Endothelial cell of umbilical vein (primary cell): ENCODE measurements at regions not wholly inside any gene's neighbourhood (a gene's known extent, or its start where the extent isn't known, plus 50 kb on each side); places are given as distances from the start of the nearest gene placed in this dataset.
"Not testable (repeated sequence)": the region's sequence is repeated elsewhere in the genome, so short reads cannot be mapped to it uniquely, and the experiment has no call there.

Source experiments
- BruUV-seq: library from RNA; stranded (reverse); fragments of 400-500 nt; replicated peaks from 2 replicates; lab custom pipeline; 2021; lab: Mats Ljungman, UMichigan
- CTCF ChIA-PET: fragments of 300-600, 350-600 bp; sonication (Branson Sonifier 250); formaldehyde crosslinking; loops from one replicate; lab custom pipeline; 2021; ENCODE audit warnings: antibody characterized with exemption, inconsistent platforms; lab: Charles Lee
- POLR2A ChIA-PET: fragments of 300-600, 350-600 bp; sonication (Branson Sonifier 250); formaldehyde crosslinking; loops from one replicate; lab custom pipeline; 2021; ENCODE audit warnings: antibody characterized with exemption, inconsistent platforms; lab: Charles Lee
- DNase-seq: peaks from one replicate; pipeline ENCODE4 v3.0.0-alpha.2; 2011; ENCODE audit warnings: low read depth, low spot score
- FAIRE-seq: peaks from 2 replicates; lab custom pipeline; 2011; peaks lifted over from hg19 to GRCh38; lab: Jason Lieb, UNC
- H2AFZ ChIP-seq: 2 replicates; pipeline ENCODE4 v1.6.0; 2012; ENCODE audit warnings: low read depth, low read length, control low read depth, inconsistent platforms
- H3K27ac ChIP-seq: 2 replicates; pipeline ENCODE4 v1.5.1; 2011; ENCODE audit warnings: low read depth, mild to moderate bottlenecking, control low read depth, low read length, moderate library complexity; ENCODE audit not compliant: insufficient read depth
- H3K27me3 ChIP-seq, 2 experiments: 2 replicates each; pipeline versions ENCODE4 v1.6.0 to v1.6.1; 2011; ENCODE audit warnings: low read length in 2 of 2, mixed read lengths in 1 of 2; ENCODE audit not compliant: control insufficient read depth in 2 of 2, insufficient read depth in 2 of 2
- H3K36me3 ChIP-seq, 2 experiments: 2 replicates in 1 of 2; 3 replicates in 1 of 2; pipeline ENCODE4 v1.5.1; 2011; ENCODE audit warnings: low read length in 2 of 2, mild to moderate bottlenecking in 1 of 2, moderate library complexity in 1 of 2; ENCODE audit not compliant: control insufficient read depth in 2 of 2, insufficient read depth in 2 of 2; ENCODE audit errors: extremely low read depth in 1 of 2
- H3K4me1 ChIP-seq: 3 replicates; pipeline ENCODE4 v1.5.1; 2011; ENCODE audit warnings: mild to moderate bottlenecking, low read length; ENCODE audit not compliant: control insufficient read depth, insufficient read depth; ENCODE audit errors: extremely low read depth
- H3K4me2 ChIP-seq: 2 replicates; pipeline ENCODE4 v1.6.1; 2011; ENCODE audit warnings: low read length, control low read depth, mixed read lengths; ENCODE audit not compliant: insufficient read depth
- H3K4me3 ChIP-seq, 3 experiments: fragments of 200-600 bp in 1 of 3; sonication (generic), shearing (Covaris generic) in 1 of 3; replicated peaks in 1 of 3; 2 replicates each; pipeline ENCODE4 v1.5.1; 2011 to 2016; ENCODE audit warnings: control low read depth in 3 of 3, low read length in 3 of 3, mild to moderate bottlenecking in 2 of 3, inconsistent platforms in 1 of 3, low read depth in 1 of 3, moderate library complexity in 1 of 3; ENCODE audit not compliant: insufficient read depth in 1 of 3
- H3K79me2 ChIP-seq: 2 replicates; pipeline ENCODE4 v1.6.0; 2012; ENCODE audit warnings: low read length, inconsistent platforms; ENCODE audit not compliant: control insufficient read depth, insufficient read depth
- H3K9ac ChIP-seq: replicated peaks from 2 replicates; pipeline ENCODE3; 2011; ENCODE audit warnings: low read length, control low read depth; ENCODE audit not compliant: insufficient read depth; ENCODE audit errors: extremely low read depth
- H3K9me1 ChIP-seq: replicated peaks from 3 replicates; pipeline ENCODE4 v1.6.0; 2011; ENCODE audit warnings: mild to moderate bottlenecking, low read length; ENCODE audit not compliant: control insufficient read depth, insufficient read depth; ENCODE audit errors: extremely low read depth
- H3K9me3 ChIP-seq: replicated peaks from 2 replicates; pipeline ENCODE4 v1.5.1; 2012; ENCODE audit warnings: low read length, inconsistent platforms; ENCODE audit not compliant: control insufficient read depth, insufficient read depth
- H4K20me1 ChIP-seq: replicated peaks from 2 replicates; pipeline ENCODE3; 2011; ENCODE audit warnings: mild to moderate bottlenecking, low read length; ENCODE audit not compliant: control insufficient read depth, insufficient read depth; ENCODE audit errors: extremely low read depth
- EZH2 ChIP-seq: IDR thresholded peaks from 2 replicates; pipeline ENCODE4 v1.6.1; 2012; ENCODE audit warnings: borderline replicate concordance, low read depth, mild to moderate bottlenecking, moderate library complexity, low read length, inconsistent platforms; ENCODE audit not compliant: severe bottlenecking
- FOS ChIP-seq: IDR thresholded peaks from 2 replicates; pipeline ENCODE4 v1.6.1; 2011; ENCODE audit warnings: mild to moderate bottlenecking, low read length, moderate library complexity, borderline replicate concordance; ENCODE audit not compliant: insufficient read depth
- JUN ChIP-seq: IDR thresholded peaks from 2 replicates; pipeline ENCODE4 v1.6.1; 2011; ENCODE audit warnings: borderline replicate concordance, low read depth; ENCODE audit not compliant: insufficient read length, insufficient read depth
- POLR2A ChIP-seq: IDR thresholded peaks from 2 replicates; pipeline ENCODE4 v1.6.1; 2012; ENCODE audit warnings: low read depth, mild to moderate bottlenecking, control low read depth, low read length
- POLR2AphosphoS5 ChIP-seq: IDR thresholded peaks from 2 replicates; pipeline ENCODE4 v1.6.1; 2012; ENCODE audit warnings: low read depth, mild to moderate bottlenecking, control low read depth, low read length, moderate library complexity; ENCODE audit not compliant: insufficient read depth
- dilution Hi-C: fragments of 300-500 bp; cut with MboI; formaldehyde crosslinking; loops from one replicate; pipeline ENCODE4 v1.15.0; 2019; ENCODE audit warnings: low sequenced_read_pairs; ENCODE audit not compliant: extremely low pct_ligation_motif_present
- intact Hi-C: fragments of 100-400 bp; cut with micrococcal nuclease; formaldehyde crosslinking; loops from one replicate; pipeline ENCODE4 v1.10.0; 2022

GRCh38 chr10:5291501-5292195, 73.1 kb upstream of the UCN3 start:
- Histone ChIP-seq H3K27me3 (no peaks in the 10 kb centered on the region), H3K9me3 (no peaks in the 10 kb centered on the region), H2AFZ (peak overlapping the region; percentile 51), H3K9me1 (no peaks in the 10 kb centered on the region), H3K4me2 (peak overlapping the region; percentile 6), H3K79me2 (no peaks in the 10 kb centered on the region), H4K20me1 (no peaks in the 10 kb centered on the region), H3K4me3 (no peak overlapping the region), H3K9ac (no peak overlapping the region), H3K36me3 (no peaks in the 10 kb centered on the region), H3K27ac (peak overlapping the region; percentile 83), H3K4me1 (peaks cover 21% of the 10 kb centered on the region)
- dilution Hi-C loops (no loop called here), intact Hi-C loops (loop anchor here (5.0 kb wide), 1 partner anchor 274 kb away; no protein-coding TSS in a partner anchor)
- peak; percentile 79 for DNase-seq
- ChIA-PET POLR2A (no interaction called here), CTCF (no interaction called here)
- TF ChIP-seq POLR2AphosphoS5 (peak; percentile 21), FOS (peak; percentile 82), EZH2 (no peak), JUN (peak; percentile 72)
- TSS peak; percentile 70 for BruUV-seq
- peak; percentile 67 for FAIRE-seq

GRCh38 chr10:5292196-5292735, 72.5 kb upstream of the UCN3 start:
- no peak for FAIRE-seq
- H4K20me1 ChIP-seq: no peaks in the 10 kb centered on the region
- no peaks in the 10 kb centered on the region for H3K36me3 ChIP-seq
- POLR2A ChIA-PET: no interaction called here
- H3K4me2 ChIP-seq: peak overlapping the region; percentile 6
- intact Hi-C loops (loop anchor here (5.0 kb wide), 1 partner anchor 275 kb away; no protein-coding TSS in a partner anchor), dilution Hi-C loops (no loop called here)
- no peak overlapping the region for H3K9ac ChIP-seq
- CTCF ChIA-PET: no interaction called here
- H2AFZ ChIP-seq: peak overlapping the region; percentile 51
- H3K27ac ChIP-seq: peak overlapping the region; percentile 83
- H3K79me2 ChIP-seq: no peaks in the 10 kb centered on the region
- TSS peak; percentile 96 for BruUV-seq
- H3K9me3 ChIP-seq: no peaks in the 10 kb centered on the region
- no peak overlapping the region for H3K4me3 ChIP-seq
- peaks cover 24% of the 10 kb centered on the region for H3K4me1 ChIP-seq
- no peaks in the 10 kb centered on the region for H3K27me3 ChIP-seq
- DNase-seq: no peak
- no peaks in the 10 kb centered on the region for H3K9me1 ChIP-seq
- TF ChIP-seq POLR2A: no peak

GRCh38 chr10:5292970-5293369, 71.8 kb upstream of the UCN3 start:
- DNase-seq, FAIRE-seq, POLR2A ChIA-PET, H3K9me3 ChIP-seq, dilution Hi-C loops, H3K79me2 ChIP-seq, H3K27me3 ChIP-seq, H3K4me2 ChIP-seq, BruUV-seq, H2AFZ ChIP-seq, H3K27ac ChIP-seq, H3K9me1 ChIP-seq, H3K9ac ChIP-seq, H3K36me3 ChIP-seq, H3K4me3 ChIP-seq, H4K20me1 ChIP-seq: not testable (repeated sequence)
- intact Hi-C loops: loop anchor here (5.0 kb wide), 1 partner anchor 276 kb away; no protein-coding TSS in a partner anchor
- CTCF ChIA-PET: interaction anchor here (1.4 kb wide), 1 partner anchor 8 kb away, joined by 6 read pairs; no protein-coding TSS in a partner anchor
- peaks cover 29% of the 10 kb centered on the region for H3K4me1 ChIP-seq
